Stimulated activated CD4-positive, alpha-beta T cell treated with anti-CD3 and anti-CD28 coated beads, Interleukin-2, amount 100 ng/mL, for 48 hours (primary cell): ENCODE measurements at regions not wholly inside any gene's neighbourhood (a gene's known extent, or its start where the extent isn't known, plus 50 kb on each side); places are given as distances from the start of the nearest gene placed in this dataset.
"Not testable (repeated sequence)": the region's sequence is repeated elsewhere in the genome, so short reads cannot be mapped to it uniquely, and the experiment has no call there.

Experiments
- DNase-seq, 2 donors: peaks; one replicate each; pipeline ENCODE4 v3.0.0-alpha.2; 2020

DNA sequence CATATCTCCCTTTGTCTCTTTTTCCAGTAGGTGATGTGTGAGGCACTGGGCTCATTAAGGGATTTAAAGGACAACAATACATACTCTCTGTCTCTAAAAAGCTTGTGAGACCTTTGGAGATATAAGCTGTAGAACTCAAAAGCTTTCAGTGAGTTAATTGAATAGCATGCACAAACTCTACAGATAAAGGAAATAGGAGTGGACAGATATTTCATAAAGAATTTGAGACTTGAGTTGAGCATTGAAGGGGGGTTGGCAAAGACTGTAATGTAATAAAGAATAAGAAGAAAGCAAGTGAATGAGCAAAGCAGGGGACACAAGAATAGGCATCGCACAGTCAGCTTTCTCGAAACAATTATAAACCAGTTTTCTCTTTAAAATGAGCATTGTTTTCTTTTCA lies 583.4 kb upstream of the DPPA4 start:
- no peak for DNase-seq

GRCh38 chr3:109921509-109921908 lies 584.2 kb upstream of the DPPA4 start:
- no peak for DNase-seq

- DNase-seq = no peak
Observed at GRCh38 chr3:109922856-109923255, 585.5 kb upstream of the DPPA4 start.

DNA sequence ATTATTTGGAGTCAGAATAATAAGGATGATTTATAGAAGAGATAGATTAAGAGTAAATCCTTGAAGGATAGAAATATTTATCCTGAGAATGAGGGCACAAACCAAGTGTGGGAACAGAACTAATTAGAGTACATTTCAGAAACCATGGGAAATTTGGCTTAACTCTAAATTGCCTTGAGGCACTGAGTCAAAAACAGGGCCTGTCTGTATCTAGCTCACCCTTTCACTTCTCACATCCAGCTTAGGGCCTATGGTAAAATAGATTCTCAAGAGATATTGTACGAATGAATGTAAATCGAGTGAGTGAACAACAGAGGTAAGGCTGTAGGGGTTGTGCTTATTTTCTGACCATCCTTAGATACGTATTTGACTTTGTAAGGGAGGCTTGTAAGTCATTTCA lies 586.1 kb upstream of the DPPA4 start:
- DNase-seq = no peak

DNA sequence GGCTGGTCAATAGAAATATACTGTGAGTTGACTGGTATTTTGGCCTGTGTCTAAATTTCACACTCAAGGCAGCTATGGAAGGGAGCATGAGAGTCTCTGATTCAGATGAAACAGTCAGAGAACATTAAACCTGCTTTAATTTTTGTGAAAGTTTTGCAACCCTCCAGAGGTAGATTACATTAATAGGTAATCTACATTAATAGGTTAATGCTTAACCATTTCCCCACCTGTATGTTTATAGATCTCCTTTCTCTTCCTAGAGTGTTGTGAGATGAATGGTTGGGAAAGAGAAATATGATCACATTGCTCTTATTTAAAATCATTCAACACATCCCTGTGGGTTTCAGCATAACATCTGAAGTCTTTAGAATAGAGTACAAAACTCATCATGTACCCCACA lies 586.9 kb upstream of the DPPA4 start:
- DNase-seq = no peak

DNA sequence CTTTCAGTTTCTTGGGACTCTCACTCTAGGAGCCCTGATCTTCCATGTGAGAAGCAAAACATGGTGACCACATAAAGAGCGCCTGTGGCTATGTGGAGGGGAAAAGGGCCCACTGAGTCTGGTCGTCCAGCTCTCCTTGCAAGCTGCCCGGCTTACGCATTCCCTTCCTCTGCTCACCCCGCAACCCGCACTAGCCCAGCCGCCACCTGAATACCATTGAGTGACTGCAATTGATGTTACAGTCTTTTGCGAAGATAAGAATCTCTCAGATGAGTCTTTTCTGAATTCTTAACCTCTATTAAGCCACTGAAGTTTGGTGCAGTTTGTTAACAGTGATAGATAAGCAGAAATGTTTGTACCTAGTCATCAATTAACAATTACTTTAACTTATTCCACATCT lies 589.0 kb upstream of the DPPA4 start:
- no peak for DNase-seq

DNA sequence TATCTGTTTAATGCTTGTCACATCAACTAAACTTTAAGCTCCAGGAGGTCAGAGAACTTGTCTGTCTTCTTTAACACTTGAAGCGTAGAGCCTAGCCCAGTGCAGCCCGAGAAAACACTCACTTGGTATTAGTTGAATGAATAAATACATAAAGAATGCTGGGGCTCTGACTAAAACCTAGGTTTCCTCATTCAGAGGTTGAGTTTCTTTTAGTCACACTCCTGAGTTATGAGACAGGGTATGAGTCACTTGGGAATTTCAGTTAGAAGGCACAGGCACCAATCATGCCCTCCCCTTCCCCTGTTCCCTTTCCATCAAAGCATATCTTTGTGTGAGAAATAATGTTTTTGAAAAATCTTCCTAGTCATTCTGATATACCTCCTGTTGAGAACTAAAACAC lies 589.8 kb upstream of the DPPA4 start:
- DNase-seq = no peak

GRCh38 chr3:109927726-109928125 lies 590.4 kb upstream of the DPPA4 start:
- no peak for DNase-seq

DNA sequence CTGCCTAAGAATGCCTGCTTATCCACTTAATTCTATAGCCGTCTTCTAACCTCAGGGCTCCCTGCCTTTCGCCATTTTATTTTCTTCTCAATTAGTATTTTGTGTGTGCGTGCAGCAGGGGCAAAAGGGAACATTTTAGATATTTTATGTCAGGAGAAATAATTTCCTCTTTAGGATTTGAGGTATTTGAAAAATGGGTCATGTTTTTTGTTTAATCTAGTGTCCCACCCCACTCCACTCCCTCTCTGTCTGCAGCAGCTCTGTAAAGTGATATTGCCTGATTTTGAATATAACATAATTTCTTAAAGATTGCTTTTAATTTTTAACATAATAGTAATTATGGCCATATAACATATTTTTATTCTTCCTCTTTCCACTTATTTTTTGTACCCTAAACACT lies 593.2 kb upstream of the DPPA4 start:
- no peak for DNase-seq

- no peak for DNase-seq
Observed at GRCh38 chr3:109933576-109933975, 596.2 kb upstream of the DPPA4 start.

DNA sequence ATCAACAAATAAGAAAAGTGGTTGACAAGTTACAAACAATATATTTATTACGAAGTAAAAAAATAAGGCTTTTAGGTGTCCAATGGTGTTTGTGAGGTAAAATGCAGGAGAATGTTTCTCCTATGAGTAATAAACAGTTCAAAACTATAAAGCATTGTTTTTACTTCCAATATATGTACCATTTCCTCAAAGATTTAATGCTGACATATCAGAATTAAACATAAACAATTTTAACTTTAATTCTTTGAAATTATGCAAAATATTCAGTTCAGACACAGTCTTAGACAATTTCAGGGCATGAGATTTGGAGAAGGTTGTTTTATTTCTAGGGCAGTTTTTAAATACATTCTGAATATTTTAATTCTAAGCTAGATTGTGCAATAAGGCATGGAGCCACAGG lies 602.5 kb upstream of the DPPA4 start:
- DNase-seq = no peak

- DNase-seq = no peak
Observed at GRCh38 chr3:109943181-109943580, 605.8 kb upstream of the DPPA4 start.

- DNase-seq = no peak
Observed at GRCh38 chr3:109944836-109945235, 607.5 kb upstream of the DPPA4 start.

DNA sequence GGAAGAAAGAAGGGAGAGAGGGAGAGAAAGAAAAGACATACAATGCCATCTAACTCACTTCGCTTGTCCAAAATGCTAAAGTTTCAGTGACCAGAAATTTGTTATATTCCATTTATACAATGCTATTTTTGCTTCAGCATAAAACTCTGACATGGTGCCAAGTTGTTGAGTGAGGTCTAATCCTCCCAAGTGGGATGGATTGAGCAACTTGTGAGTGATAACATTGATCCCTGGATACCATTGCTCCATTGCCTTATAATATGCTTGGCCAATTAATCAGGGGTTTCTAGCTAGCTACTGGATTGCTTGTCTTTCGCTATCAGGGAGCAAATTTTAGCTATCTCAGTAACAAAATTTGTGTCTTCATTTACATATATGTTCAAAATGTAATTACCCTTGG lies 615.6 kb upstream of the DPPA4 start:
- no peak for DNase-seq

DNA sequence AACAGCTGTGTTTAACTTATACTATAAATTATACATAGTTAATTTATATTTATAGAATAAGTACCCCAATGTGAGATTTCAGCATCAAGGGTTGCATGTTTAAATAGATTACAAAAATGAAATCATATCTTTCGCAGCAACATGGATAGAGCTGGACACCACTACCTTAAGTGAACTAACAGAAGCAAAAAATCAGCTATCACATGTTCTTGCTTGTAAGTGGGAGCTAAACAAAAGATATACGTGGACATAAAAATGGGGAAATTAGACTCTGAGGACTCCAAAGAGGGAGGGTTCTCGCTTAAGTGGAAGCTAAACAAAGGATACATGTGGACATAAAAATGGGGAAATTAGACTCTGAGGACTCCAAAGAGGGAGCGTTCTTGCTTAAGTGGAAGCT lies 626.5 kb upstream of the DPPA4 start:
- no peak for DNase-seq

GRCh38 chr3:109973733-109974132 lies 636.4 kb upstream of the DPPA4 start:
- DNase-seq = no peak

DNA sequence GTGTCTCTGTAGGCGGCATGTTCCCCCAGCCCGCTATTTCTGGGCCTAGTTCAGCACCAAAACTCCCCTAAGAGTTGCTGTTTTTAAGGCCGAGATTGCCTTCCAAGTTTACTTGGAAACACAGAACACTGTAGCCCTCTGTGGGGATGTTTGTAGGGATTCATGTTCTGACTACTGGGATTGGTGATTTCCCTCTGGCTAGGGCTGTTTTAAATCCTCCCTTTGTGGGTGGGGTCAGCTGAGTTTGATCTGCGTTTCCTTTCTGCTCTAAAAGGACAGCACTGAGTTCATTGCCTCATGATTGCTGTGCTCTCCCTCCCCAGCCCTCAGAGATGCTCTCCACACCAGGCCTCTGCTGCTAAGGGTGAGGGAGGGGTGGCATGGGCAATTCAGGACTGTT lies 640.6 kb upstream of the DPPA4 start:
- DNase-seq = no peak

GRCh38 chr3:109982201-109982600 lies 644.9 kb upstream of the DPPA4 start:
- DNase-seq = no peak

GRCh38 chr3:109984976-109985375 lies 647.6 kb upstream of the DPPA4 start:
- DNase-seq = no peak

- DNase-seq = no peak
Observed at GRCh38 chr3:109985943-109986555, 648.7 kb upstream of the DPPA4 start.

GRCh38 chr3:109994853-109995252 lies 657.5 kb upstream of the DPPA4 start:
- no peak for DNase-seq

DNA sequence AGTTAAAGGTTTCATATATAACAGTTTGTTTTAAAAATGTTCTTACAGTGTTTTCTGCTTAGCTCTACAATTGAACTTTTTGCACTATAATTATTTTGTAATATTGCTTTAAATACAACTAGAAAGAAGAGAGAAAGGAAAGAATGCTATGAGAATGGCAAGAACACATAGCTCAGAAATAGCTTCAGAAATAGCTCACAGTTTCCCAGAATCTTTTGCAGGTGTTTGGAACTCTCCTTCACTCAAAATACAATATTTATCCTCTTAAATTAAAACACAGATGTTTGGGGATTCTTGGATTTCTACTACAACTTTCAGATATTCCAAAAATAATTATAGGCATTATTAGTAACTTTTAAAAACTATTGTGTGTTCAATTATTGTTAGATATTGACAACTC lies 658.0 kb upstream of the DPPA4 start:
- no peak for DNase-seq

DNA sequence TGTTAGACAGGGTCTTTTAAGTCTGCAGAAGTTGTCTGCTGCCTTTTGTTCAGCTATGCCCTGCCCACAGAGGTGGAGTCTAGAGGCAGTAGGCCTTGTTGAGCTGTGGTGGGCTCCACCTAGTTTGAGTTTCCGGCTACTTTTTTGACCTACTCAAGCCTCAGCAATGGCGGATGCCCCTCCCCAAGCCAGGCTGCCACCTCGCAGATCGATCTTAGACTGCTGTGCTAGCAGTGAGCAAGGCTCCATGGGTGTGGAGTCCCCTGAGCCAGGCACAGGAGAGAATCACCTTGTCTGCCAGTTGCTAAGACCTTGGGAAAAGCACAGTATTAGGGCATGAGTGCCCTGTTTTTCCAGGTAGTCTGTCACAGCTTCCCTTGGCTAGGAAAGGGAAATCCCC lies 664.6 kb upstream of the DPPA4 start:
- not testable (repeated sequence) for DNase-seq

- DNase-seq = no peak
Observed at GRCh38 chr3:110006913-110007312, 669.6 kb upstream of the DPPA4 start.

GRCh38 chr3:110015231-110015963 lies 678.1 kb upstream of the DPPA4 start:
- no peak for DNase-seq
